HFFc6 (cell line): ENCODE measurements at regions not wholly inside any gene's neighbourhood (a gene's known extent, or its start where the extent isn't known, plus 50 kb on each side); places are given as distances from the start of the nearest gene placed in this dataset.

Experiments
- DNase-seq: peaks from one replicate; pipeline ENCODE4 v3.0.0-alpha.2; 2018
- H3K27ac Mint-ChIP-seq: 2 replicates; pipeline ENCODE4 v1.8.0; 2020; ENCODE audit warnings: mild to moderate bottlenecking, mixed read lengths
- H3K27me3 Mint-ChIP-seq: 2 replicates; pipeline ENCODE4 v1.8.0; 2021; ENCODE audit warnings: mild to moderate bottlenecking, moderate library complexity, mixed read lengths; ENCODE audit not compliant: insufficient read depth
- H3K36me3 Mint-ChIP-seq: 2 replicates; pipeline ENCODE4 v1.8.0; 2021; ENCODE audit warnings: low read depth, mixed read lengths
- H3K4me1 Mint-ChIP-seq: 2 replicates; pipeline ENCODE4 v1.8.0; 2020; ENCODE audit warnings: low read depth, mixed read lengths
- H3K4me3 Mint-ChIP-seq: 2 replicates; pipeline ENCODE4 v1.8.0; 2020; ENCODE audit warnings: mild to moderate bottlenecking, moderate library complexity, mixed read lengths
- H3K9me3 Mint-ChIP-seq: 2 replicates; pipeline ENCODE4 v1.8.0; 2020; ENCODE audit warnings: mild to moderate bottlenecking, mixed read lengths
- TF ChIP-seq, protein P1 (sequence below): fragments of 200-600 bp; sonication (generic); IDR thresholded peaks from 2 replicates; pipeline ENCODE4 v1.5.0; 2021; ENCODE audit warnings: antibody characterized with exemption, mild to moderate bottlenecking

- no peak overlapping the region for H3K4me3 Mint-ChIP-seq
- peaks cover 6% of the 10 kb centered on the region for H3K27me3 Mint-ChIP-seq
- TF ChIP-seq, protein P1, sequence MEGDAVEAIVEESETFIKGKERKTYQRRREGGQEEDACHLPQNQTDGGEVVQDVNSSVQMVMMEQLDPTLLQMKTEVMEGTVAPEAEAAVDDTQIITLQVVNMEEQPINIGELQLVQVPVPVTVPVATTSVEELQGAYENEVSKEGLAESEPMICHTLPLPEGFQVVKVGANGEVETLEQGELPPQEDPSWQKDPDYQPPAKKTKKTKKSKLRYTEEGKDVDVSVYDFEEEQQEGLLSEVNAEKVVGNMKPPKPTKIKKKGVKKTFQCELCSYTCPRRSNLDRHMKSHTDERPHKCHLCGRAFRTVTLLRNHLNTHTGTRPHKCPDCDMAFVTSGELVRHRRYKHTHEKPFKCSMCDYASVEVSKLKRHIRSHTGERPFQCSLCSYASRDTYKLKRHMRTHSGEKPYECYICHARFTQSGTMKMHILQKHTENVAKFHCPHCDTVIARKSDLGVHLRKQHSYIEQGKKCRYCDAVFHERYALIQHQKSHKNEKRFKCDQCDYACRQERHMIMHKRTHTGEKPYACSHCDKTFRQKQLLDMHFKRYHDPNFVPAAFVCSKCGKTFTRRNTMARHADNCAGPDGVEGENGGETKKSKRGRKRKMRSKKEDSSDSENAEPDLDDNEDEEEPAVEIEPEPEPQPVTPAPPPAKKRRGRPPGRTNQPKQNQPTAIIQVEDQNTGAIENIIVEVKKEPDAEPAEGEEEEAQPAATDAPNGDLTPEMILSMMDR, result no peak
- H3K9me3 Mint-ChIP-seq, result peaks cover 34% of the 10 kb centered on the region
- peaks cover 19% of the 10 kb centered on the region for H3K36me3 Mint-ChIP-seq
- DNase-seq, result no peak
- peaks cover 18% of the 10 kb centered on the region for H3K4me1 Mint-ChIP-seq
- no peak overlapping the region for H3K27ac Mint-ChIP-seq
Measured at GRCh38 chr10:113480081-113480360, 72.8 kb upstream of the HABP2 start.

- no peak overlapping the region for H3K4me3 Mint-ChIP-seq
- TF ChIP-seq, protein P1, result no peak
- peaks cover 6% of the 10 kb centered on the region for H3K27me3 Mint-ChIP-seq
- H3K4me1 Mint-ChIP-seq, result peaks cover 14% of the 10 kb centered on the region
- DNase-seq, result no peak
- no peak overlapping the region for H3K27ac Mint-ChIP-seq
- peaks cover 19% of the 10 kb centered on the region for H3K36me3 Mint-ChIP-seq
- peaks cover 34% of the 10 kb centered on the region for H3K9me3 Mint-ChIP-seq
Measured at GRCh38 chr10:113480851-113481502, 71.9 kb upstream of the HABP2 start.

GRCh38 chr10:113484487-113484886 lies 68.4 kb upstream of the HABP2 start:
- TF ChIP-seq, protein P1, result no peak
- Mint-ChIP-seq H3K27me3 (peaks cover 8% of the 10 kb centered on the region), H3K4me3 (no peak overlapping the region), H3K9me3 (peaks cover 19% of the 10 kb centered on the region), H3K27ac (no peak overlapping the region), H3K36me3 (peaks cover 17% of the 10 kb centered on the region), H3K4me1 (peaks cover 8% of the 10 kb centered on the region; the same call in 1 of the 2 replicates)
- DNase-seq, result no peak

DNA sequence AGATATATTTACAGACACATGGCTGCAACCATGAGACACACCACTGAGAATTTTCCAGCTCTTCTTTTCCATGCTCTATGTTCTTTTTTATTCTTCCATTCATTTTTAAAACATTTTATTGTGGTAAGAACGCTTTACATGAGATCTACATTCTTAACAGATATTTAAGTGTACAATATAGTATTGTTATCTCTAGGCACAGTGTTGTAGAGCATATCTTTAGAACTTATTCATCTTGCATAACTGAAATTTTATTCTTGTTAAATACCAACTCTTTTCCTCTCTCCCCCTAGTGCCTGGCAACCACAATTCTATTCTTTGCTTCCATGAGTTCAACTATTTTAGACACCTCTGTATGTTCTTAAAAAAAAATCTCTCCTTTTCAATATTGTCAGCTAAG lies 67.1 kb upstream of the HABP2 start:
- DNase-seq, result no peak
- peaks cover 8% of the 10 kb centered on the region; the same call in 1 of the 2 replicates for H3K4me1 Mint-ChIP-seq
- TF ChIP-seq, protein P1, result no peak
- H3K27ac Mint-ChIP-seq, result no peak overlapping the region; the same call in 1 of the 2 replicates
- no peak overlapping the region for H3K4me3 Mint-ChIP-seq
- peaks cover 7% of the 10 kb centered on the region for H3K27me3 Mint-ChIP-seq
- peaks cover 4% of the 10 kb centered on the region for H3K36me3 Mint-ChIP-seq
- H3K9me3 Mint-ChIP-seq, result peaks cover 7% of the 10 kb centered on the region

GRCh38 chr10:113486531-113486930 lies 66.3 kb upstream of the HABP2 start:
- TF ChIP-seq, protein P1, result no peak
- H3K36me3 Mint-ChIP-seq, result no peaks in the 10 kb centered on the region
- no peak for DNase-seq
- no peak overlapping the region for H3K4me3 Mint-ChIP-seq
- no peaks in the 10 kb centered on the region for H3K9me3 Mint-ChIP-seq
- H3K27me3 Mint-ChIP-seq, result peaks cover 6% of the 10 kb centered on the region; the same call in 1 of the 2 replicates
- peaks cover 8% of the 10 kb centered on the region; the same call in 1 of the 2 replicates for H3K4me1 Mint-ChIP-seq
- H3K27ac Mint-ChIP-seq, result no peak overlapping the region

DNA sequence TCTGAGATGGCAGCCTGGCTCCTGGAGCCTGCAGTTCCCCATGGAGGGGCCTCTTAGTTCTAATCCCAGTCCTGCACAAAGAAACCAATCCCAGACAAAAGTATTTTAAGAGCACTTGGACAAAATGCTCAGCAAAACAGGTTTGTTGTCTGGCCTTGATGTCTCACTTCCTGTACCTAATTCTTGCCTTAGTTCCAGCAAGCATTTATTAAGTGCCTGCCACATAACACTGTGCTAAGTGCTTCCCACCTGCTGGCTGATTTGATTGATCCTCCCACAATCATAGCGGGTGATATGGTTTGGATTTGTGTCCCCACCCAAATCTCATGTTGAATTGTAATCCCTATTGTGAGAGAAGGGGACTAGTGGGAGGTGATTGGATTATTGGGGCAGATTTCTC lies 65.7 kb upstream of the HABP2 start:
- H3K27me3 Mint-ChIP-seq, result peaks cover 6% of the 10 kb centered on the region; the same call in 1 of the 2 replicates
- H3K27ac Mint-ChIP-seq, result no peak overlapping the region
- DNase-seq, result no peak
- no peaks in the 10 kb centered on the region for H3K36me3 Mint-ChIP-seq
- no peak overlapping the region for H3K4me3 Mint-ChIP-seq
- TF ChIP-seq, protein P1, result no peak
- peaks cover 11% of the 10 kb centered on the region; the same call in 1 of the 2 replicates for H3K4me1 Mint-ChIP-seq
- no peaks in the 10 kb centered on the region for H3K9me3 Mint-ChIP-seq
